ENCODE measurements at regions not wholly inside any gene's neighbourhood (a gene's known extent, or its start where the extent isn't known, plus 50 kb on each side); places are given as distances from the start of the nearest gene placed in this dataset.

DNA sequence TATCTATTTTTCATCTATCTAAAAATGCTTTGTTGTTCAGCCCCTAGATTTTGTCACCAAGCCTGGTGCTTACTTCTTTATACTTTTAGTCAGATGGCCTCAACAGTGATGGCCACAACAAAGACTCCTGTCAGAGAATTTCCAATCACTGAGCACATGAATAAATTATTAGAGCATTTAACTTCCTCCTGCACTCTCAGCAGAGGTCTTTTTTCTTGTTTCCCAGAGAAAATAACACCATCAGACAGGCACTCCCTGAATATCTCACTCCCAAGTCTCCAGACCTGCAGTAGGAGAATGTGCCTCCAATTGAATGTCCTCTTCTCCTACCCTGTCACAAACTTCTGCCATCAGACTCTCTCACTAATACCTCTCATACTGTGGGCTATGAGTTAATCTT lies 616.0 kb upstream of the NR5A2 start:
- Histone ChIP-seq H3K4me1 (peaks cover 0 to 7% (median 0%) of the 10 kb centered on the region in 4 donors), H3K27me3 (no peaks in the 10 kb centered on the region), H3K36me3 (no peaks in the 10 kb centered on the region), H3K27ac (no peak overlapping the region), H3K4me3 (no peak overlapping the region), H3K9me3 (no peaks in the 10 kb centered on the region)
- intact Hi-C loops (cut with DNase I; ENCODE audit: low total_unique reads) = no loop called here
- TF ChIP-seq, protein P1, sequence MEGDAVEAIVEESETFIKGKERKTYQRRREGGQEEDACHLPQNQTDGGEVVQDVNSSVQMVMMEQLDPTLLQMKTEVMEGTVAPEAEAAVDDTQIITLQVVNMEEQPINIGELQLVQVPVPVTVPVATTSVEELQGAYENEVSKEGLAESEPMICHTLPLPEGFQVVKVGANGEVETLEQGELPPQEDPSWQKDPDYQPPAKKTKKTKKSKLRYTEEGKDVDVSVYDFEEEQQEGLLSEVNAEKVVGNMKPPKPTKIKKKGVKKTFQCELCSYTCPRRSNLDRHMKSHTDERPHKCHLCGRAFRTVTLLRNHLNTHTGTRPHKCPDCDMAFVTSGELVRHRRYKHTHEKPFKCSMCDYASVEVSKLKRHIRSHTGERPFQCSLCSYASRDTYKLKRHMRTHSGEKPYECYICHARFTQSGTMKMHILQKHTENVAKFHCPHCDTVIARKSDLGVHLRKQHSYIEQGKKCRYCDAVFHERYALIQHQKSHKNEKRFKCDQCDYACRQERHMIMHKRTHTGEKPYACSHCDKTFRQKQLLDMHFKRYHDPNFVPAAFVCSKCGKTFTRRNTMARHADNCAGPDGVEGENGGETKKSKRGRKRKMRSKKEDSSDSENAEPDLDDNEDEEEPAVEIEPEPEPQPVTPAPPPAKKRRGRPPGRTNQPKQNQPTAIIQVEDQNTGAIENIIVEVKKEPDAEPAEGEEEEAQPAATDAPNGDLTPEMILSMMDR (IDR thresholded peaks at IDR 0.05) = no peak
- DNase-seq = no peak

DNA sequence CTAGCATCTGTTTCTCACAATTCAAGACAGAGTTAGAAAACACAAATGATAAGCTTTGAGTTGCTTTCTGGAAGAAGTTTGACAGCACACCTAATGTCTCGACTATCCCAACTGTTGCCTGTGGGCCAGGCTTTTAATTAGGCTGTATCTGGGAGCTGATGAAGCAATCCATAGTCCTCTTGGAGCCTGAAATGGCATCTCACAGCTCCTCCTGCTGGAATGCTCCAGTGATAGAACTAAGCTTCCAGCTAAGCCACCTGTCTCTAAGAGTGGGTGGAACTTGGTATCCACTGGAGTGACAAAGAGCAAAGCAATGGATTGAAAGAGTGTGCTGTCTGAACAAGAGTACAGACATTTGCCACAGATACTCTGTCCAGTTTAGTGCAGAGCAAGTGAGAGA lies 605.3 kb upstream of the NR5A2 start:
- H3K27me3 ChIP-seq = no peaks in the 10 kb centered on the region
- H3K4me3 ChIP-seq = no peak overlapping the region
- DNase-seq = no peak
- TF ChIP-seq, protein P1 (IDR thresholded peaks at IDR 0.05) = no peak
- intact Hi-C loops (cut with DNase I; ENCODE audit: low total_unique reads) = no loop called here
- H3K27ac ChIP-seq = no peak overlapping the region
- H3K9me3 ChIP-seq = peaks cover 0 to 10% (median 6%) of the 10 kb centered on the region in 3 donors
- no peaks in the 10 kb centered on the region for H3K36me3 ChIP-seq
- peaks cover 0 to 14% (median 0%) of the 10 kb centered on the region in 4 donors for H3K4me1 ChIP-seq

GRCh38 chr1:199447906-199448305 lies 579.6 kb upstream of the NR5A2 start:
- H3K27ac ChIP-seq = no peak overlapping the region
- TF ChIP-seq, protein P1 (IDR thresholded peaks at IDR 0.05) = no peak
- H3K9me3 ChIP-seq = peaks cover 0 to 4% (median 0%) of the 10 kb centered on the region in 3 donors
- no peak for DNase-seq
- H3K4me3 ChIP-seq = no peak overlapping the region
- no peaks in the 10 kb centered on the region for H3K36me3 ChIP-seq
- no peaks in the 10 kb centered on the region for H3K4me1 ChIP-seq
- no peaks in the 10 kb centered on the region for H3K27me3 ChIP-seq
- intact Hi-C loops (cut with DNase I; ENCODE audit: low total_unique reads) = no loop called here

DNA sequence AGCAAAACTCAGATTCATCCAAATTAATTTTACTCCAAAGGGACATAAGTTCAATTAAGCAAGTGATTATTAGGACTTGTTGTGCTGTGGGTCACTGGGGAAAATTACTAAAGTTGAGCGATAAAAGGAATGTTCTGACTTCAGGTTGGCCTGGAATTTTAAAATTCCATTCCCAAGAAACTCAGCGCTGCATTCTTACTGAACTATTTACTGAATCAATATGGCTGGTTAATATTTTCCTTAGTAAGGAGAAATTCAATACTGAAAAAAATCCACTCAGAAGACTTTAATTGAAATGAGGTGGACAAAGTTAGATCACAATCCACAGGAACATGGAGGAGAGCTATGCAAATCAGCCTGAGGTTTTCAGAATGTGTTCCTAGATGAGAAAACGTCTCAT lies 578.9 kb upstream of the NR5A2 start:
- DNase-seq = no peak
- Histone ChIP-seq H3K4me1 (no peaks in the 10 kb centered on the region), H3K4me3 (no peak overlapping the region), H3K9me3 (no peaks in the 10 kb centered on the region), H3K36me3 (no peaks in the 10 kb centered on the region), H3K27ac (no peak overlapping the region), H3K27me3 (no peaks in the 10 kb centered on the region)
- TF ChIP-seq, protein P1 (IDR thresholded peaks at IDR 0.05) = no peak
- intact Hi-C loops (cut with DNase I; ENCODE audit: low total_unique reads) = no loop called here

GRCh38 chr1:199449221-199449620 lies 578.3 kb upstream of the NR5A2 start:
- H3K9me3 ChIP-seq = no peaks in the 10 kb centered on the region
- no peak for DNase-seq
- no peaks in the 10 kb centered on the region for H3K36me3 ChIP-seq
- H3K4me1 ChIP-seq = no peaks in the 10 kb centered on the region
- H3K4me3 ChIP-seq = no peak overlapping the region
- no peak overlapping the region for H3K27ac ChIP-seq
- H3K27me3 ChIP-seq = no peaks in the 10 kb centered on the region
- TF ChIP-seq, protein P1 (IDR thresholded peaks at IDR 0.05) = no peak
- intact Hi-C loops (cut with DNase I; ENCODE audit: low total_unique reads) = no loop called here

GRCh38 chr1:199449681-199450080 lies 577.8 kb upstream of the NR5A2 start:
- H3K27ac ChIP-seq = no peak overlapping the region
- DNase-seq = no peak
- H3K36me3 ChIP-seq = no peaks in the 10 kb centered on the region
- intact Hi-C loops (cut with DNase I; ENCODE audit: low total_unique reads) = no loop called here
- TF ChIP-seq, protein P1 (IDR thresholded peaks at IDR 0.05) = no peak
- no peak overlapping the region for H3K4me3 ChIP-seq
- no peaks in the 10 kb centered on the region for H3K9me3 ChIP-seq
- H3K27me3 ChIP-seq = no peaks in the 10 kb centered on the region
- no peaks in the 10 kb centered on the region for H3K4me1 ChIP-seq

Data from tibial artery (tissue), 4 donors.